ENCODE measurements at regions not wholly inside any gene's neighbourhood (a gene's known extent, or its start where the extent isn't known, plus 50 kb on each side); places are given as distances from the start of the nearest gene placed in this dataset.

DNA sequence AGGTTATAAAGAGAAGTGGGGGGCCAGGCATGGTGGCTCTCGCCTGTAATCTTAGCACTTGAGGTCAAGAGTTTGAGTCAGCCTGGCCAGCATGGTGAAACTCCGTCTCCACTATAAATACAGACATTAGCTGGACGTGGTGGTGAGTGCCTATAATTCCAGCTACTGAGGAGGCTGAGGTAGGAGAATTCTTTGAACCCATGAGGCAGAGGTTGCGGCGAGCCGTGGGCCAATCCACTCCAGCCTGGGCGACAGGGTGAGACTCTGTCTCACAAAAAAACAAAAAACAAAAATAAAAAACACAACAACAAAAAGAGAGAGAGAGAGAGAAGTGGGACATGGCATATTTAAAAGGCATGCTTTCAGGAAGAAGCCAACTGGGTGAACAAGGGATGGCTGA lies 80.1 kb upstream of the CARD18 start:
- WGBS, 2 experiments (ENCODE audit: low coverage in 1 of 2, low lambda C conversion rate in 2 of 2, missing lambda C conversion rate in 2 of 2) = 94 to 99% methylated on average over 7 of the region's 7 CpGs
- H3K27me3 ChIP-seq (replicated peaks; ENCODE audit: insufficient read depth) = no peaks in the 10 kb centered on the region
- no peaks in the 10 kb centered on the region for H3K36me3 ChIP-seq (ENCODE audit: low read depth)
- H3K4me1 ChIP-seq (ENCODE audit: insufficient read depth) = peaks cover 4% of the 10 kb centered on the region; the same call in 1 of the 2 replicates
- no peak overlapping the region for H2AFZ ChIP-seq
- H3K4me3 ChIP-seq = no peak overlapping the region
- no peaks in the 10 kb centered on the region for H3K79me2 ChIP-seq (ENCODE audit: insufficient read depth)
- TF ChIP-seq EZH2 (IDR thresholded peaks at IDR 0.05; ENCODE audit: insufficient read depth, poor library complexity, severe bottlenecking) = no peak
- no peak for TF ChIP-seq EZH2phosphoT487 (IDR thresholded peaks at IDR 0.05; ENCODE audit: insufficient read depth, low read depth)
- no peak overlapping the region for H3K4me2 ChIP-seq (ENCODE audit: unreplicated experiment)
- H3K9me2 ChIP-seq (ENCODE audit: insufficient read depth) = no peaks in the 10 kb centered on the region
- no peaks in the 10 kb centered on the region for H4K20me1 ChIP-seq (ENCODE audit: insufficient read depth)
- no peak overlapping the region for H3K9ac ChIP-seq
- no peak overlapping the region for H3K27ac ChIP-seq
- in situ Hi-C loops (cut with MboI) = no loop called here
- H3F3A ChIP-seq (ENCODE audit: insufficient read depth) = no peaks in the 10 kb centered on the region
- no peaks in the 10 kb centered on the region for H3K9me3 ChIP-seq (ENCODE audit: low read depth)
- DNase-seq = no peak

DNA sequence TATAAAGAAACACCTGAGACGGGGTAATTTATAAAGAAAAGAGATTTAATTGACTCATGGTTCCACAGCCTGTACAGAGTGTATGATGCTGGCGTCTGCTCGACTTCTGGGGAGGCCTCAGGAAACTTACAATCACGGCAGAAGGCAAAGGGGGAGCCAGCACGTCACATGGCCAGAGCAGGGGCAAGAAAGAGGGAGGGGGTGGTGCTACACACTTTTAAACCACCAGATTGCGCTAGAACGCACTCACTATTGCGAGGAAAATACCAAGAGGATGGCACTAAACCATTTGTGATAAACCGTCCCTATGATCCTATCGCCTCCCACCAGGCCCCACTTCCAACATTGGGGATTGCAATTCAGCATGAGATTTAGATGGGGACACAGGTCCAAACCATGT lies 79.7 kb upstream of the CARD18 start:
- Histone ChIP-seq H3K4me1 (ENCODE audit: insufficient read depth) (peaks cover 3% of the 10 kb centered on the region; the same call in 1 of the 2 replicates), H3K27me3 (replicated peaks; ENCODE audit: insufficient read depth) (no peaks in the 10 kb centered on the region), H4K20me1 (ENCODE audit: insufficient read depth) (no peaks in the 10 kb centered on the region), H3K4me2 (ENCODE audit: unreplicated experiment) (no peak overlapping the region), H2AFZ (no peak overlapping the region), H3F3A (ENCODE audit: insufficient read depth) (no peaks in the 10 kb centered on the region), H3K9me3 (ENCODE audit: low read depth) (no peaks in the 10 kb centered on the region), H3K79me2 (ENCODE audit: insufficient read depth) (no peaks in the 10 kb centered on the region), H3K4me3 (no peak overlapping the region), H3K27ac (no peak overlapping the region), H3K9ac (no peak overlapping the region), H3K9me2 (ENCODE audit: insufficient read depth) (no peaks in the 10 kb centered on the region), H3K36me3 (ENCODE audit: low read depth) (no peaks in the 10 kb centered on the region)
- DNase-seq = no peak
- WGBS, 2 experiments (ENCODE audit: low coverage in 1 of 2, low lambda C conversion rate in 2 of 2, missing lambda C conversion rate in 2 of 2) = 92 to 93% methylated on average over 10 of the region's 10 CpGs
- in situ Hi-C loops (cut with MboI) = no loop called here
- TF ChIP-seq EZH2 (IDR thresholded peaks at IDR 0.05; ENCODE audit: insufficient read depth, poor library complexity, severe bottlenecking) (no peak), EZH2phosphoT487 (IDR thresholded peaks at IDR 0.05; ENCODE audit: insufficient read depth, low read depth) (no peak)

GRCh38 chr11:105215528-105215927 lies 76.0 kb upstream of the CARD18 start:
- H3F3A ChIP-seq (ENCODE audit: insufficient read depth) = no peaks in the 10 kb centered on the region
- WGBS, 2 experiments (ENCODE audit: low coverage in 1 of 2, low lambda C conversion rate in 2 of 2, missing lambda C conversion rate in 2 of 2) = 94 to 97% methylated on average over 1 of the region's 1 CpG
- no peaks in the 10 kb centered on the region for H3K9me3 ChIP-seq (ENCODE audit: low read depth)
- no peaks in the 10 kb centered on the region for H3K36me3 ChIP-seq (ENCODE audit: low read depth)
- no peak for DNase-seq
- H4K20me1 ChIP-seq (ENCODE audit: insufficient read depth) = no peaks in the 10 kb centered on the region
- H3K9me2 ChIP-seq (ENCODE audit: insufficient read depth) = no peaks in the 10 kb centered on the region
- H3K4me3 ChIP-seq = no peak overlapping the region
- H3K9ac ChIP-seq = no peak overlapping the region
- in situ Hi-C loops (cut with MboI) = no loop called here
- H3K27me3 ChIP-seq (replicated peaks; ENCODE audit: insufficient read depth) = no peaks in the 10 kb centered on the region
- no peak overlapping the region for H3K27ac ChIP-seq
- TF ChIP-seq EZH2phosphoT487 (IDR thresholded peaks at IDR 0.05; ENCODE audit: insufficient read depth, low read depth) (no peak), EZH2 (IDR thresholded peaks at IDR 0.05; ENCODE audit: insufficient read depth, poor library complexity, severe bottlenecking) (no peak)
- H3K79me2 ChIP-seq (ENCODE audit: insufficient read depth) = no peaks in the 10 kb centered on the region
- H3K4me2 ChIP-seq (ENCODE audit: unreplicated experiment) = no peak overlapping the region
- H3K4me1 ChIP-seq (ENCODE audit: insufficient read depth) = no peaks in the 10 kb centered on the region
- H2AFZ ChIP-seq = no peak overlapping the region

DNA sequence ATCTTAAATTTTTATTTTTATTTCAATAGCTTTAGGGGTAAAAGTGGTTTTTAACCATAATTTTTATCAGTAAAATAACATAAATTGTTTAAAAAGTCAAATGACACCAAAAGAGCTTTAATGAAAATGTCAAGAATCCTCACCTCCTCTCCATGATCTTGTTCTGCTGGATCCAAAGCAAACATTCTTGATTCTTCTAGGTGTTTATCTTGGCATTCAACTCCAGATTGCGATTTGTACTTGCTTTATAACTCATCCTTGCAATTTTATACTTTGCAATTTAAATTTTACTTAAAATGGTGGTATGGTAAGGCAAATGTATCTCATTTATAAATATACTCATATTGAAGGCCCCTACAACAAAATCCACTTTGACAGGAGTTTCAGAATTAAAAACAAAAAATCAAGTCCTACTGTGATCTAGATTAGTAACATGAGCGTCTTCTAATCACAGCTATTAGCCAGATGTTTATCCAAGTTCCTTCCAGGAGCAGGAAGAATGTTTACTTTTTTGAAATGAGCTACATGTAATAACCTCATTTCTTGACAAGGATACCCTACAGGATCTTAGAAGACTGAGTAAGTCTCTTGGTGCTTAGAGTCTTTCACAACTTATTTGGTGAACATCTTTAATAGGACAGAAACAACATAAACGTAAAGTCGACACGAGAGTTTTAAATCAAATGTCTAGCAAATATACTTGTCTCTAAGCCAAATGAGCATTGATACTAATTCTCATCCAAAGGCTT lies 72.4 kb upstream of the CARD18 start:
- 56 to 74% methylated on average over 5 of the region's 5 CpGs for WGBS, 2 experiments (ENCODE audit: low coverage in 1 of 2, low lambda C conversion rate in 2 of 2, missing lambda C conversion rate in 2 of 2)
- no peak for TF ChIP-seq EZH2phosphoT487 (IDR thresholded peaks at IDR 0.05; ENCODE audit: insufficient read depth, low read depth)
- TF ChIP-seq EZH2 (IDR thresholded peaks at IDR 0.05; ENCODE audit: insufficient read depth, poor library complexity, severe bottlenecking) = no peak
- Histone ChIP-seq H3K27ac (no peak overlapping the region), H3K9me3 (ENCODE audit: low read depth) (no peaks in the 10 kb centered on the region), H3K27me3 (replicated peaks; ENCODE audit: insufficient read depth) (no peaks in the 10 kb centered on the region), H3K9ac (no peak overlapping the region), H3K4me3 (no peak overlapping the region), H3K36me3 (ENCODE audit: low read depth) (no peaks in the 10 kb centered on the region), H3K4me1 (ENCODE audit: insufficient read depth) (no peaks in the 10 kb centered on the region), H3K4me2 (ENCODE audit: unreplicated experiment) (no peak overlapping the region), H4K20me1 (ENCODE audit: insufficient read depth) (no peaks in the 10 kb centered on the region), H3K79me2 (ENCODE audit: insufficient read depth) (no peaks in the 10 kb centered on the region), H3K9me2 (ENCODE audit: insufficient read depth) (no peaks in the 10 kb centered on the region), H3F3A (ENCODE audit: insufficient read depth) (no peaks in the 10 kb centered on the region), H2AFZ (no peak overlapping the region)
- DNase-seq = no peak
- in situ Hi-C loops (cut with MboI) = no loop called here
